ENCODE measurements at regions not wholly inside any gene's neighbourhood (a gene's known extent, or its start where the extent isn't known, plus 50 kb on each side); places are given as distances from the start of the nearest gene placed in this dataset.

DNA sequence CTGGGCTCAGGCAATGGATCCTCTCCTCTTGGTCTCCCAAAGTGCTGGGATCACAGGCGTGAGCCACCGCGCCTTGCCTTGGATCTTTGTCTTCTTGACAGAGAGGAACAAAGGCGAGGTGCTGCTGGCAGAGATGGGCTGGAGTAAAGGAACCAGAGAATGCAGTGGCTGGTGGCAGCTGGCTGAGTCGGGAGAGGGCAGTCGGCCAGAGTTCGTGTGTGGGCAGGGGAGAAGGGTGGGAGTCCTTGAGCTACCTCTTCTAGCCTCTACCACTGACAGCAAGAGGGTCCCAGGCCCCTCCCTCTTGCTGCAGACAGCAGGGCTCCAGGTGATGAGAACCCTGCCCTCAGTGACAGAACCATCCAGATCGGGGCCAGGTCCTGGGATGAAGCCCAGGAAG is 86.2 kb upstream of the LINC01488 start (continued):
- TF ChIP-seq REST (IDR thresholded peaks at IDR 0.05; ENCODE audit: low read depth), result no peak

- H3K79me2 ChIP-seq (ENCODE audit: insufficient read depth, low read length), result no peaks in the 10 kb centered on the region
- POLR2A ChIA-PET, result no interaction called here
- DNase-seq (ENCODE audit: low read depth, low spot score), result no peak
- ATAC-seq, result peak; percentile 51; the same call in 1 of the 2 replicates
- no peaks in the 10 kb centered on the region for H3K27me3 ChIP-seq (ENCODE audit: insufficient read depth, low read length)
- CTCF ChIA-PET, result no interaction called here
- no peak overlapping the region for H2AFZ ChIP-seq (ENCODE audit: low read depth, low read length, poor library complexity, severe bottlenecking)
- H3K9me3 ChIP-seq (ENCODE audit: control insufficient read depth in 1 of 2, insufficient read depth in 1 of 2, low read depth in 1 of 2, low read length in 2 of 2), result no peaks in the 10 kb centered on the region
- no TSS peak for BruUV-seq (replicated peaks)
- H4K20me1 ChIP-seq (ENCODE audit: insufficient read depth), result no peaks in the 10 kb centered on the region
- no peak overlapping the region for H3K27ac ChIP-seq (ENCODE audit: low read depth, low read length)
- TF ChIP-seq, protein P1, sequence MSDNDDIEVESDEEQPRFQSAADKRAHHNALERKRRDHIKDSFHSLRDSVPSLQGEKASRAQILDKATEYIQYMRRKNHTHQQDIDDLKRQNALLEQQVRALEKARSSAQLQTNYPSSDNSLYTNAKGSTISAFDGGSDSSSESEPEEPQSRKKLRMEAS (IDR thresholded peaks at IDR 0.05), result no peak
- TF ChIP-seq CBX3 (IDR thresholded peaks at IDR 0.05; ENCODE audit: low read depth), result no peak
- no peak for TF ChIP-seq JUND (IDR thresholded peaks at IDR 0.05)
- no peak for TF ChIP-seq POLR2A (IDR thresholded peaks at IDR 0.05; ENCODE audit: borderline replicate concordance, extremely low read depth, insufficient read depth, insufficient read length)
- no peak for TF ChIP-seq YY1 (IDR thresholded peaks at IDR 0.05; ENCODE audit: extremely low read depth, insufficient replicate concordance, low read depth, low read length)
- no peak for TF ChIP-seq REST (IDR thresholded peaks at IDR 0.05; ENCODE audit: low read depth)
- no peak for TF ChIP-seq FOSL1 (IDR thresholded peaks at IDR 0.05; ENCODE audit: low read depth)
- TF ChIP-seq ATF3 (IDR thresholded peaks at IDR 0.05), result no peak
- TF ChIP-seq ELF1 (IDR thresholded peaks at IDR 0.05; ENCODE audit: borderline replicate concordance, low read depth), result no peak
- H3K36me3 ChIP-seq (ENCODE audit: control insufficient read depth in 1 of 2, insufficient read depth in 2 of 2, low read length in 2 of 2), result no peaks in the 10 kb centered on the region
- H3K4me1 ChIP-seq (ENCODE audit: control insufficient read depth in 1 of 2, insufficient read depth in 2 of 2, low read length in 2 of 2), result peaks cover 0 to 6% of the 10 kb centered on the region in 2 experiments; a peak in 1 of 4 replicates
- intact Hi-C loops (cut with micrococcal nuclease), result no loop called here
- no peak overlapping the region for H3K9ac ChIP-seq (ENCODE audit: low read length)
- no peak overlapping the region for H3K4me3 ChIP-seq (replicated peaks in 1 of 2; ENCODE audit: low read depth in 1 of 2, low read length in 2 of 2)
- H3K4me2 ChIP-seq (ENCODE audit: low read length), result no peak overlapping the region
- RAD21 ChIA-PET (ENCODE audit: low non-redundant PET in 1 of 2, low total read pairs in 2 of 2, uncharacterized antibody in 2 of 2, unreplicated experiment in 2 of 2), result no interaction called here
- no peaks in the 10 kb centered on the region for H3K9me2 ChIP-seq (ENCODE audit: insufficient read depth)
Observed at GRCh38 chr11:69396051-69396947, 85.2 kb upstream of the LINC01488 start.
